Omental fat pad (tissue), 3 donors: ENCODE measurements at regions not wholly inside any gene's neighbourhood (a gene's known extent, or its start where the extent isn't known, plus 50 kb on each side); places are given as distances from the start of the nearest gene placed in this dataset.

Source experiments
- ATAC-seq: fragments of 150-250 bp; one replicate; pipeline ENCODE4 v1.9.1; 2016; ENCODE audit warnings: mild to moderate bottlenecking, moderate library complexity; ENCODE audit not compliant: low FRiP score
- DNase-seq: peaks from one replicate; pipeline ENCODE4 v3.0.0-alpha.2; 2019; ENCODE audit warnings: low spot score
- TF ChIP-seq, protein P1 (sequence below), 3 donors: fragments of 450-650 bp; IDR thresholded peaks; one replicate each; pipeline ENCODE4 v1.5.1; 2016 to 2017; ENCODE audit warnings: antibody characterized with exemption in 3 of 3, mild to moderate bottlenecking in 3 of 3, moderate library complexity in 2 of 3

DNA sequence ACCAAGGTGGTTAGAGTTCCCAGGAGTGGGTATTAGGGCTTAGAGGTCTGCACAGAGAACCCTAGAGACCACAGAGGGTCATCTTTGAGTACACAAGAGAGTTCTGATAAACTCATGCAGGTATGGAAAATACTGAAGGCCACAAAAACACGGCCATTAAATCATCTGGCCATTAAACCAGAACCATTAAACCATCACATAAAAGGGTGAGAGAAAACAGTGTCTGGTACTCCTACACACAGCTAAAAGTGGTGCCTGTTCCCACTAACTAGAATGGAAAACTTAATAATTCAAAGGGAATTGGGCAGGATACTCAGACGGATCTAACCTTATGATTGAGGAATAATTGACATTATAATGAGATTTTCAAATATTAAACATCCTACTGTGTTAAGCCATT lies 679.4 kb downstream of the TNS3 start:
- no peak for DNase-seq
- ATAC-seq: no peak
- TF ChIP-seq, protein P1, sequence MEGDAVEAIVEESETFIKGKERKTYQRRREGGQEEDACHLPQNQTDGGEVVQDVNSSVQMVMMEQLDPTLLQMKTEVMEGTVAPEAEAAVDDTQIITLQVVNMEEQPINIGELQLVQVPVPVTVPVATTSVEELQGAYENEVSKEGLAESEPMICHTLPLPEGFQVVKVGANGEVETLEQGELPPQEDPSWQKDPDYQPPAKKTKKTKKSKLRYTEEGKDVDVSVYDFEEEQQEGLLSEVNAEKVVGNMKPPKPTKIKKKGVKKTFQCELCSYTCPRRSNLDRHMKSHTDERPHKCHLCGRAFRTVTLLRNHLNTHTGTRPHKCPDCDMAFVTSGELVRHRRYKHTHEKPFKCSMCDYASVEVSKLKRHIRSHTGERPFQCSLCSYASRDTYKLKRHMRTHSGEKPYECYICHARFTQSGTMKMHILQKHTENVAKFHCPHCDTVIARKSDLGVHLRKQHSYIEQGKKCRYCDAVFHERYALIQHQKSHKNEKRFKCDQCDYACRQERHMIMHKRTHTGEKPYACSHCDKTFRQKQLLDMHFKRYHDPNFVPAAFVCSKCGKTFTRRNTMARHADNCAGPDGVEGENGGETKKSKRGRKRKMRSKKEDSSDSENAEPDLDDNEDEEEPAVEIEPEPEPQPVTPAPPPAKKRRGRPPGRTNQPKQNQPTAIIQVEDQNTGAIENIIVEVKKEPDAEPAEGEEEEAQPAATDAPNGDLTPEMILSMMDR (IDR thresholded peaks at IDR 0.05): no peak

DNA sequence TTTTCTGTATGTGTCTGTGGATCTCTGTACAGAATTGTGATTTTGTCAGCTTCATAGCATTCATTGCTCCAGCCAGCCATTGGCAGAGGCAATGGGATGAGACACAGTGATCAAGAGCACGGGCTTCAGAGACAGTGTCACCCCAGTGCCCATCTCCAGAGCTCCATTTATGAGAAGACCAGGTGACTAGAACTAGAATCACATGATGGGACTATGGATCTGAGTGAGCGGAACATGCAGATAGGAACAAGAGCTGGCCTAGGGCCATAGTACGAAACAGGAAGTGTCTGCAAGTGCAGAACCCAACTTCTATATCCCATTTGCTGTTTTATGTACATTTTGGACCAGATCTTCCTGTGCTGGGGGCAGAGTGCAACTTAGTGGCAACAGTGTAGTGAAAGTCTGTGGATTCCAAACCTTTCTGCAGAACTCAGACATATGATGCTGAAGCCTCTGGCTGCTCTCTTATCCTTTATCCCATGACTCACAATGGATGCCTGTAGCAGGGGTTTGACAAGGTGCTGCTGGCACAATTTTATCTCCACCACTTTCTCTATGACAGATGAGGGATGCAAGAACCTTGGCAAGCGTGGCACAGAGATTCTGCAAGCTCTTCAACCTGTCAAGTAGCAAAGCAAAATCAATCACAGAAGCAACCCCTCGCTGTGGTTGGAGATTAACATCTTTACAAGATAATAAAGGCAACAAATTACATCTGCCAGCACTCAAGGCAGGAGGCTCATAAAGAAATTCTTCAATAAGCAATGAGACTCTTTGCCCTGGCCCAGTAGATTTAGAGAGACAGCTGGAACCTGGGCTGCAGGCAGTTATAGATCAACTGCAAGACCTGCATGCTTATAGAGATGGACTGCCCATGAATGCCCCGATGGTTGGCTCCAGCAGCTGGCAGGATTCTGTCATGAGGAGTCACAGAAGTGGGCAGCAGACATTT lies 681.3 kb downstream of the TNS3 start:
- DNase-seq (no peak), ATAC-seq (peak; percentile 51)
- TF ChIP-seq, protein P1 (IDR thresholded peaks at IDR 0.05): no peak

DNA sequence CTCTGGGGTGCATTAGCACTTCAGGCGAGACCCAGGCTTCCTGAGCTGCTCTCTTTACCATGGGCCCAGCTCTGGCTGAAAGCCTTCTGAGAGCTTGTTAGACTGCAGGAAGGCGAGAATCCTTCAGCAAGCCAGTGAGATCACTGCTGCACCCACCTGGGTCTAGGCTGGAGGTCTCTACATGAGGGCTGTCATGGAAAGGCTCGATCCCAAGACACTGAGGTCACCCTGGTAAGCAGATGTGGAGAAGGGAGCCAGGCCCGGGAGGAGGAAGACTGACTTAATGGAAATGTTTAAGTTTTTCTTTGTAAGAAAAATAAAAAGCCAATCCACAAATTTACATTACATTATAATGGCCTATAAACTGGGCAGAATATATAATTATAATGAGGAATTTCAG lies 684.5 kb downstream of the TNS3 start:
- TF ChIP-seq, protein P1 (IDR thresholded peaks at IDR 0.05): no peak
- ATAC-seq: no peak
- no peak for DNase-seq

DNA sequence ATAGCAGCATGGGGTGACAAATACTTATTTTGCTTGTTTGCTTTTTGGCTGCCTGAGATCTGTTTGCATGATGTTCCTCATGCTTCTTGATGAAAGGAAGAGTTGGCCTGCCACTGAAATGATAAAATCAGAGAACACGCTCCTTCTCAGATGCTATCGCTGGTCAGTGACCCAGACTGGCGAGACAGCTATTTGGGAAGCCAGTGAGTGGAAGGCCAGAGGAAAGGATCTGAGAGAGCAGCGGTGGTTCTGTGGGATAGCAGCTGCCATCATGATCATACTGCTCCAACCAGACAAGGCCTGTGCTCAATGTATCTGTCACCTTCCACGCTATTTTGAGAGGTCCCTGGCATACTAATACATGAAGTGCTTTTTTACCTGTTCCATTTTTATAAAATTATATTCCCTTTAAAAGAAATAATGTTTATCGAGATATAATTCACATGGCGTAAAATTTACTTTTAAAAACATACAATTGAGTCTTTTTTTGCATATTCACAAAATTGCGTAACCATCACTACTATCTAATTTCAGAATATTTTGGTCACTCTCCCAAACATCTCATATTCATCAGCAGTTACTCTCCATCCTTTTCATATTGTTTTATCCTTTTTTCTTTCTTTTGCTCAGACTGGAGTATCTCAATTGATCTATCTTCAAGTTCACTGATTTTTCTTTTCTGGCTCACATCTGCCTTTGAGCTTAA lies 695.1 kb downstream of the TNS3 start:
- no peak for ATAC-seq

DNA sequence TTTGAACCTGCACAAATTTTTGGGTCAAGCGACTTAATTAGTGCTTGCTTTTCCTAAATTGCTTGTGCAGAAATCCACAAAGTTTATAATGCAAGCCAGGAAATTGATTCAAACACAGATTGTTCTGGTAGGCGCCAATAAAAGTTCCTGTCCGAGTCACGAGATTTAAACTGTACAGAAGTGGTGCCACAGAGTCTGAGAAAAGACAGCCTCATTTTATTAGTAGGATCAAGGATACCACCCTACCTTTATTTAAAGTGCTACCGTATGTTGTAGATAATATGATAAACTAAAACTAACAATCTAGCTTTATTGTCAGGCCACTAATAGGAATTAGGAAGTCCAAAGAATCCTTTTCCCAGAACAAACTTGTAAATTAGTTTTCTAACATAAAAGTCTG lies 696.7 kb downstream of the TNS3 start:
- ATAC-seq: no peak
- DNase-seq: no peak
- TF ChIP-seq, protein P1 (IDR thresholded peaks at IDR 0.05): no peak

More for the DNA sequence above, 695.1 kb downstream of the TNS3 start:
- no peak for DNase-seq
- TF ChIP-seq, protein P1 (IDR thresholded peaks at IDR 0.05): no peak

DNA sequence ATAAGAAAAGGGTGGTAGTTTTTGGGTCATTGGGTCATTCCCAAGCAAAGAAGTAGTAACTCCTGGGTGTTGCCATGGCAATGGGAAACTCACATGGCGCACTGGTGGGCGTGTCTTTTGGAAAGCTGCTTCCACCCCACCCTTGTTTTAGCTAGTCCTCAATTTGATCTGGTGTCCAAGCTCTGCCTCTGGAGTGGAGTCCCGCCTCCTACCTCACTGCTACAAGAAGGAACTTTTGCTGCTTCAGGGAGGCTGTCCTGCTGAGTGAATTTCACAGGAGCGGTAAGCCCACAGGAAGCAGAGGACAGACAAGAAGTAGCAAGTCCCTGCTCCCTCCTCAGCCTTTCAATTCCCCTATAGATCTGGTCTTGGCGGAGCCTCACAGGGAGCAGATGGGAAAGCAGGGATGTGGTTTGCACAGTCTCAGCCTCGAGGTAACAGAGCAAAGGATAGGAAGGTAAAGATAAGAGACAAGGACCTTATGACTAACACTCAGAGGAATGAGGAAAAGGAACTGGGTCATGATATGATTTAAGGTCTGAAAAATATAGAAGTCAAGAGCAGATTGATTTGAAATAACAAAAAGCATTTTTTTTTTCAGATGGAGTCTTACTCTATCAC lies 700.3 kb downstream of the TNS3 start:
- DNase-seq: no peak
- no peak for ATAC-seq
- TF ChIP-seq, protein P1 (IDR thresholded peaks at IDR 0.05): no peak
